A673 (cell line): ENCODE measurements at regions not wholly inside any gene's neighbourhood (a gene's known extent, or its start where the extent isn't known, plus 50 kb on each side); places are given as distances from the start of the nearest gene placed in this dataset.

Experiments
- BruUV-seq: library from RNA; stranded (reverse); fragments of 400-500 nt; replicated peaks from 2 replicates; lab custom pipeline; 2021; lab: Mats Ljungman, UMichigan
- CTCF ChIA-PET: fragments of 300-600 bp; sonication (Branson Sonifier 250); formaldehyde crosslinking; loops from one replicate; lab custom pipeline; 2022; ENCODE audit warnings: antibody characterized with exemption; lab: Charles Lee
- POLR2A ChIA-PET: fragments of 300-600 bp; sonication (Branson Sonifier 250); formaldehyde crosslinking; loops from one replicate; lab custom pipeline; 2022; ENCODE audit warnings: antibody characterized with exemption; ENCODE audit not compliant: low non-redundant PET; lab: Charles Lee
- DNase-seq: peaks from one replicate; pipeline ENCODE4 v3.0.0-alpha.2; 2015; ENCODE audit warnings: low spot score
- H3K27ac ChIP-seq: fragments of 200-600 bp; sonication (generic); 2 replicates; pipeline ENCODE4 v1.5.1; 2016; ENCODE audit warnings: mixed run types, low read depth, mild to moderate bottlenecking, mixed read lengths, antibody characterized with exemption, low read length; ENCODE audit not compliant: poor library complexity, severe bottlenecking
- H3K27me3 ChIP-seq: fragments of 200-600 bp; sonication (generic); replicated peaks from 2 replicates; pipeline ENCODE4 v1.6.1; 2017; ENCODE audit warnings: mixed run types, low read depth, mild to moderate bottlenecking, mixed read lengths, antibody characterized with exemption, low read length; ENCODE audit not compliant: insufficient read depth, poor library complexity
- H3K36me3 ChIP-seq: fragments of 200-600 bp; sonication (generic); 2 replicates; pipeline ENCODE4 v1.6.1; 2016; ENCODE audit warnings: mixed run types, mild to moderate bottlenecking, mixed read lengths, antibody characterized with exemption, low read length; ENCODE audit not compliant: insufficient read depth, poor library complexity, severe bottlenecking
- H3K4me1 ChIP-seq: fragments of 200-600 bp; sonication (generic); 2 replicates; pipeline ENCODE4 v1.6.1; 2017; ENCODE audit warnings: mixed run types, mild to moderate bottlenecking, mixed read lengths, antibody characterized with exemption, low read length; ENCODE audit not compliant: insufficient read depth, poor library complexity, severe bottlenecking
- H3K4me3 ChIP-seq: fragments of 200-600 bp; sonication (generic); 2 replicates; pipeline ENCODE4 v1.5.1; 2016; ENCODE audit warnings: low read depth, mixed run types, mild to moderate bottlenecking, mixed read lengths, low read length; ENCODE audit not compliant: poor library complexity, severe bottlenecking
- H3K9me3 ChIP-seq: fragments of 200-600 bp; sonication (generic); 2 replicates; pipeline ENCODE4 v1.6.1; 2016; ENCODE audit warnings: mixed run types, low read depth, mild to moderate bottlenecking, mixed read lengths, antibody characterized with exemption, low read length; ENCODE audit not compliant: poor library complexity, severe bottlenecking
- EZH2 ChIP-seq: fragments of 200-600 bp; sonication (generic); IDR thresholded peaks from 2 replicates; pipeline ENCODE4 v1.6.1; 2017; ENCODE audit warnings: borderline replicate concordance, low read depth, mild to moderate bottlenecking, mixed read lengths, antibody characterized with exemption, low read length; ENCODE audit not compliant: poor library complexity, severe bottlenecking
- intact Hi-C: fragments of 100-400 bp; cut with micrococcal nuclease; formaldehyde crosslinking; loops from one replicate; pipeline ENCODE4 v1.10.0; 2022; ENCODE audit not compliant: unreplicated experiment
- TF ChIP-seq, protein P1 (sequence below): fragments of 300-800, 200-600 bp; sonication (generic); conservative IDR thresholded peaks from 2 replicates; pipeline ENCODE4 v1.5.1; 2017; ENCODE audit warnings: low read depth, mild to moderate bottlenecking, antibody characterized with exemption, low read length, moderate library complexity, mixed read lengths

DNA sequence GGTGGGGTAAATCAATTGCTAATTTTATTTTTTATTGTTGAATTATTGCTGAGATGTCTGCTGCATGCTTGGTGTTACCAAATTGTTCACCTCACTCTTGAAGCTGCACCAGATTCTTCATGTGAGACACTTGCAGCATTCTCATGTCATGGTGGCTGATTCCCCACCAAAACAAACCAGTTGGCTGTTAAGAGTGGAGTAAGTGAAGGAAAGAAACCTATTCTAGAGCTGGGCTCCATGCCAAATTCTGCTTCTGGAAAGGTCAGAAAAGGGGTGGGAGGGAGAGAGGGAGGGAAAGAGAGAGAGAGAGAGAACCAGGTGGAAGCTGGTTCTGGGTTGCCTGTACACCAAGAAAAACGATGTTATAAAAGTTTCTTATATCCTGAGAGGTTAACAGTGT, 317.5 kb upstream of the THRB start:
- intact Hi-C loops: no loop called here
- Histone ChIP-seq H3K4me3 (no peak overlapping the region), H3K27me3 (no peaks in the 10 kb centered on the region), H3K36me3 (no peaks in the 10 kb centered on the region), H3K27ac (no peak overlapping the region), H3K4me1 (no peaks in the 10 kb centered on the region), H3K9me3 (no peaks in the 10 kb centered on the region)
- CTCF ChIA-PET: no interaction called here
- no TSS peak for BruUV-seq
- POLR2A ChIA-PET: no interaction called here
- no peak for DNase-seq
- TF ChIP-seq, protein P1, sequence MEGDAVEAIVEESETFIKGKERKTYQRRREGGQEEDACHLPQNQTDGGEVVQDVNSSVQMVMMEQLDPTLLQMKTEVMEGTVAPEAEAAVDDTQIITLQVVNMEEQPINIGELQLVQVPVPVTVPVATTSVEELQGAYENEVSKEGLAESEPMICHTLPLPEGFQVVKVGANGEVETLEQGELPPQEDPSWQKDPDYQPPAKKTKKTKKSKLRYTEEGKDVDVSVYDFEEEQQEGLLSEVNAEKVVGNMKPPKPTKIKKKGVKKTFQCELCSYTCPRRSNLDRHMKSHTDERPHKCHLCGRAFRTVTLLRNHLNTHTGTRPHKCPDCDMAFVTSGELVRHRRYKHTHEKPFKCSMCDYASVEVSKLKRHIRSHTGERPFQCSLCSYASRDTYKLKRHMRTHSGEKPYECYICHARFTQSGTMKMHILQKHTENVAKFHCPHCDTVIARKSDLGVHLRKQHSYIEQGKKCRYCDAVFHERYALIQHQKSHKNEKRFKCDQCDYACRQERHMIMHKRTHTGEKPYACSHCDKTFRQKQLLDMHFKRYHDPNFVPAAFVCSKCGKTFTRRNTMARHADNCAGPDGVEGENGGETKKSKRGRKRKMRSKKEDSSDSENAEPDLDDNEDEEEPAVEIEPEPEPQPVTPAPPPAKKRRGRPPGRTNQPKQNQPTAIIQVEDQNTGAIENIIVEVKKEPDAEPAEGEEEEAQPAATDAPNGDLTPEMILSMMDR: no peak
- no peak for TF ChIP-seq EZH2

DNA sequence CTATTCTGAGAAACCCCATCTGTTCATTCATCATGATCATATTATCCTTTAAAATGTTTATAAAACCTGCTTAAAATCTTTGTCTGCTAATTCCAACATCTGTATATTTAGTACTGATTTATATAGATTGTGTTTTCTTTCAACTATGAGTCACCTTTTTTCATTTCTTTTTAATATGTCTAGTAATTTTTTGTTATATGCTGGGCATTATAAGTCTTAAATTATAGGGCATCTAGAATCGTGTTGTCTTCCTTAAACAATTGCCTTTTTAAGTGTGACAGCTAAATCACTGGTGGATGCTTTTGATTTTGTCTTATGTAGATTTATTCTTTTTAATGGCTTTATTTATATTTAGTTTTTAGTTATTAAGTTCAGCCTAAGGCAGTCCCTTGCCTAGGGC, 323.4 kb upstream of the THRB start:
- Histone ChIP-seq H3K4me1 (no peaks in the 10 kb centered on the region), H3K27me3 (no peaks in the 10 kb centered on the region), H3K36me3 (no peaks in the 10 kb centered on the region), H3K9me3 (no peaks in the 10 kb centered on the region), H3K27ac (no peak overlapping the region), H3K4me3 (no peak overlapping the region)
- POLR2A ChIA-PET: no interaction called here
- TF ChIP-seq, protein P1: no peak
- no peak for TF ChIP-seq EZH2
- BruUV-seq: no TSS peak
- intact Hi-C loops: no loop called here
- DNase-seq: no peak
- CTCF ChIA-PET: no interaction called here

- H3K4me3 ChIP-seq: no peak overlapping the region
- no peak for TF ChIP-seq EZH2
- intact Hi-C loops: no loop called here
- no peaks in the 10 kb centered on the region for H3K9me3 ChIP-seq
- no TSS peak for BruUV-seq
- peaks cover 60% of the 10 kb centered on the region for H3K27me3 ChIP-seq
- CTCF ChIA-PET: no interaction called here
- H3K27ac ChIP-seq: no peak overlapping the region
- H3K36me3 ChIP-seq: no peaks in the 10 kb centered on the region
- POLR2A ChIA-PET: no interaction called here
- DNase-seq: no peak
- H3K4me1 ChIP-seq: peaks cover 11% of the 10 kb centered on the region
Observed at GRCh38 chr3:24828011-24828410, 333.4 kb upstream of the THRB start.

DNA sequence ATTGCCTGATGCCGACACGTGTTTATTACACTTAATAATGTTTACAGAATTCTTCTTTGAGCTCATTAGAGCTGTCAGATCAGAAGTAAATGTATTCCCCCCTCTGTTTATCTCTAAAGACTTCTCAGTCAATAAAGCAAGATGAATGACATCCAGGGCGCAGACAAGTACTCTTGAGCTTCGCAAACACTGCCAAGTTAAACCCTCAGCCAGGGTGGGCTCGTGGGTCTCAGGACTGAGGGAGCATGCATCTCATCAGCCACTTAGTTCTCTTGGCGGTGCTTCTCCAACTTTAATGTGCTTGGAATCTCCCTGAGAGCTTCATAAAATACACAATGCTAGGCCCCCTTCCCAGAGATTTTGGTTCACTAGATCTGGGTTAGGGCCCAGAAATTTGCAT, 333.9 kb upstream of the THRB start:
- DNase-seq: no peak
- intact Hi-C loops: no loop called here
- H3K27ac ChIP-seq: no peak overlapping the region
- no peaks in the 10 kb centered on the region for H3K9me3 ChIP-seq
- BruUV-seq: no TSS peak
- TF ChIP-seq, protein P1: no peak
- TF ChIP-seq EZH2: no peak
- ChIA-PET POLR2A (no interaction called here), CTCF (no interaction called here)
- peaks cover 60% of the 10 kb centered on the region for H3K27me3 ChIP-seq
- H3K4me3 ChIP-seq: no peak overlapping the region
- H3K4me1 ChIP-seq: peaks cover 11% of the 10 kb centered on the region
- no peaks in the 10 kb centered on the region for H3K36me3 ChIP-seq
